ENCODE measurements at regions not wholly inside any gene's neighbourhood (a gene's known extent, or its start where the extent isn't known, plus 50 kb on each side); places are given as distances from the start of the nearest gene placed in this dataset.

DNA sequence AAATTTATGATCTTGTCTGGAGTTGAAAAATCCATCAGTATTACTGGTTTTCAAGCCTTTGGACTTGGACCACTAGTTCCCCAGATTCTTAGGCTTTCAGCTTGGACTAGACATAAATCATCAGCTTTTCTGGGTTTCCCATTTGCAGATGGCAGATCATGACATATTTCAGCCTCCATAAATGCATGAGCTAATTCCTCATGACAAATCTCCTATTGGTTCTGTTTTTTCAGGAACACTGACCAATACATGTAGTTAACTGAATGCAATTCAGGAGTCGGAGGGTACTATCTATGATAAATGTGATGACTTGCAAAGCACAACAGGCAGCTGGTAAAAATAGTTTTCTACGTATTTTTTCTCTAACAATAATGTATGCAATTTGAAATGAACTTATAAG is 635.6 kb downstream of the TRAM1L1 start:
- TF ChIP-seq EZH2 (IDR thresholded peaks at IDR 0.05; ENCODE audit: insufficient read depth, poor library complexity, severe bottlenecking) (no peak), EZH2phosphoT487 (IDR thresholded peaks at IDR 0.05; ENCODE audit: insufficient read depth, low read depth) (no peak)

Measured in GM23248 (cell line).